Choroid plexus epithelial cell (primary cell): ENCODE measurements at regions not wholly inside any gene's neighbourhood (a gene's known extent, or its start where the extent isn't known, plus 50 kb on each side); places are given as distances from the start of the nearest gene placed in this dataset.
A peak's percentile ranks its signal among the peaks of the same experiment; 100 is the strongest.

ENCODE experiments used
- DNase-seq: peaks from one replicate; pipeline ENCODE4 v3.0.0-alpha.2; 2010; ENCODE audit warnings: low read depth
- H3K4me3 ChIP-seq: 2 replicates; pipeline ENCODE4 v1.5.1; 2011; ENCODE audit warnings: low read depth, mild to moderate bottlenecking, control low read depth, low read length, moderate library complexity
- CTCF ChIP-seq: conservative IDR thresholded peaks from 2 replicates; pipeline ENCODE4 v1.5.1; 2011; ENCODE audit warnings: low read depth, mild to moderate bottlenecking, control low read depth, inconsistent platforms, low read length, moderate library complexity

- DNase-seq: no peak
- no peak overlapping the region for H3K4me3 ChIP-seq
- TF ChIP-seq CTCF: no peak
Observed at GRCh38 chr2:163462993-163463392, 272.8 kb downstream of the FIGN start.

GRCh38 chr2:163459986-163460385, 275.8 kb downstream of the FIGN start:
- no peak overlapping the region for H3K4me3 ChIP-seq
- DNase-seq: no peak
- TF ChIP-seq CTCF: no peak

GRCh38 chr2:163456953-163457743, 278.7 kb downstream of the FIGN start:
- no peak for TF ChIP-seq CTCF
- H3K4me3 ChIP-seq: no peak overlapping the region
- no peak for DNase-seq

GRCh38 chr2:163455815-163456214, 280.0 kb downstream of the FIGN start:
- DNase-seq: no peak
- no peak for TF ChIP-seq CTCF
- no peak overlapping the region for H3K4me3 ChIP-seq

GRCh38 chr2:163453920-163454319, 281.9 kb downstream of the FIGN start:
- peak; percentile 46 for DNase-seq
- no peak overlapping the region for H3K4me3 ChIP-seq
- no peak for TF ChIP-seq CTCF

GRCh38 chr2:163441603-163442002, 294.2 kb downstream of the FIGN start:
- no peak overlapping the region for H3K4me3 ChIP-seq
- DNase-seq: no peak
- no peak for TF ChIP-seq CTCF

GRCh38 chr2:163436963-163437362, 298.8 kb downstream of the FIGN start:
- no peak for DNase-seq
- H3K4me3 ChIP-seq: no peak overlapping the region
- no peak for TF ChIP-seq CTCF
